ENCODE measurements at regions not wholly inside any gene's neighbourhood (a gene's known extent, or its start where the extent isn't known, plus 50 kb on each side); places are given as distances from the start of the nearest gene placed in this dataset.
A peak's percentile ranks its signal among the peaks of the same experiment; 100 is the strongest.

- Mint-ChIP-seq H3K27me3 (ENCODE audit: low read depth) (peaks cover 43% of the 10 kb centered on the region), H3K4me1 (peaks cover 29% of the 10 kb centered on the region), H3K9me3 (no peaks in the 10 kb centered on the region), H3K4me3 (no peak overlapping the region), H3K36me3 (no peaks in the 10 kb centered on the region), H3K27ac (no peak overlapping the region)
- TF ChIP-seq CTCF (IDR thresholded peaks at IDR 0.05; ENCODE audit: unreplicated experiment), result no peak
- DNase-seq (ENCODE audit: low spot score in 2 of 2, unreplicated experiment in 2 of 2), result no peak
These were observed 56.8 kb upstream of the ZFR start for GRCh38 chr5:32501071-32502002.

GRCh38 chr5:32500181-32500580, 55.6 kb upstream of the ZFR start:
- no peaks in the 10 kb centered on the region for H3K36me3 Mint-ChIP-seq
- no peak for DNase-seq (ENCODE audit: low spot score in 2 of 2, unreplicated experiment in 2 of 2)
- no peaks in the 10 kb centered on the region for H3K9me3 Mint-ChIP-seq
- no peak overlapping the region for H3K27ac Mint-ChIP-seq
- peaks cover 22% of the 10 kb centered on the region for H3K4me1 Mint-ChIP-seq
- TF ChIP-seq CTCF (IDR thresholded peaks at IDR 0.05; ENCODE audit: unreplicated experiment), result no peak
- H3K27me3 Mint-ChIP-seq (ENCODE audit: low read depth), result peaks cover 43% of the 10 kb centered on the region
- no peak overlapping the region for H3K4me3 Mint-ChIP-seq

GRCh38 chr5:32499261-32499660, 54.7 kb upstream of the ZFR start:
- no peak for DNase-seq (ENCODE audit: low spot score in 2 of 2, unreplicated experiment in 2 of 2)
- Mint-ChIP-seq H3K9me3 (no peaks in the 10 kb centered on the region), H3K27me3 (ENCODE audit: low read depth) (peaks cover 41% of the 10 kb centered on the region), H3K36me3 (no peaks in the 10 kb centered on the region), H3K27ac (no peak overlapping the region), H3K4me3 (no peak overlapping the region), H3K4me1 (peaks cover 14% of the 10 kb centered on the region)
- no peak for TF ChIP-seq CTCF (IDR thresholded peaks at IDR 0.05; ENCODE audit: unreplicated experiment)

- Mint-ChIP-seq H3K27me3 (ENCODE audit: low read depth) (peaks cover 41% of the 10 kb centered on the region), H3K36me3 (no peaks in the 10 kb centered on the region), H3K9me3 (no peaks in the 10 kb centered on the region), H3K27ac (no peak overlapping the region), H3K4me1 (peaks cover 14% of the 10 kb centered on the region), H3K4me3 (no peak overlapping the region)
- no peak for DNase-seq (ENCODE audit: low spot score in 2 of 2, unreplicated experiment in 2 of 2)
- no peak for TF ChIP-seq CTCF (IDR thresholded peaks at IDR 0.05; ENCODE audit: unreplicated experiment)
These were observed 53.9 kb upstream of the ZFR start for GRCh38 chr5:32498484-32498883.

GRCh38 chr5:32496104-32496503, 51.6 kb upstream of the ZFR start:
- Mint-ChIP-seq H3K27ac (peak overlapping the region; percentile 83), H3K36me3 (no peaks in the 10 kb centered on the region), H3K27me3 (ENCODE audit: low read depth) (peaks cover 27% of the 10 kb centered on the region), H3K4me1 (peaks cover 5% of the 10 kb centered on the region), H3K4me3 (no peak overlapping the region), H3K9me3 (no peaks in the 10 kb centered on the region)
- DNase-seq (ENCODE audit: low spot score in 2 of 2, unreplicated experiment in 2 of 2), result no peak
- TF ChIP-seq CTCF (IDR thresholded peaks at IDR 0.05; ENCODE audit: unreplicated experiment), result no peak

Data from mesothelial cell of epicardium (in vitro differentiated cells).